ENCODE measurements at regions not wholly inside any gene's neighbourhood (a gene's known extent, or its start where the extent isn't known, plus 50 kb on each side); places are given as distances from the start of the nearest gene placed in this dataset.

- DNase-seq (ENCODE audit: low spot score) (no peak), FAIRE-seq (no peak)
Observed at GRCh38 chr1:232212253-232212652, 417.7 kb downstream of the SIPA1L2 start.

GRCh38 chr1:232211149-232211548, 418.8 kb downstream of the SIPA1L2 start:
- DNase-seq (ENCODE audit: low spot score) (no peak), FAIRE-seq (no peak)

GRCh38 chr1:232209357-232209756, 420.6 kb downstream of the SIPA1L2 start:
- no peak for FAIRE-seq

GRCh38 chr1:232207073-232207866, 422.7 kb downstream of the SIPA1L2 start:
- DNase-seq (ENCODE audit: low spot score) (no peak), FAIRE-seq (no peak)

More at GRCh38 chr1:232209357-232209756, 420.6 kb downstream of the SIPA1L2 start:
- DNase-seq (ENCODE audit: low spot score), result no peak

- DNase-seq (ENCODE audit: low spot score), result no peak
- no peak for FAIRE-seq
Observed at GRCh38 chr1:232204269-232204668, 425.7 kb downstream of the SIPA1L2 start.

- no peak for FAIRE-seq
Observed at GRCh38 chr1:232201024-232201423, 428.9 kb downstream of the SIPA1L2 start.

GRCh38 chr1:232196042-232196441, 433.9 kb downstream of the SIPA1L2 start:
- FAIRE-seq, result no peak
- DNase-seq (ENCODE audit: low spot score), result no peak

More at GRCh38 chr1:232201024-232201423, 428.9 kb downstream of the SIPA1L2 start:
- no peak for DNase-seq (ENCODE audit: low spot score)

GRCh38 chr1:232194424-232194823, 435.5 kb downstream of the SIPA1L2 start:
- DNase-seq (ENCODE audit: low spot score) (no peak), FAIRE-seq (no peak)

- FAIRE-seq, result no peak
- no peak for DNase-seq (ENCODE audit: low spot score)
Observed at GRCh38 chr1:232193451-232193783, 436.5 kb downstream of the SIPA1L2 start.

- DNase-seq (ENCODE audit: low spot score) (no peak), FAIRE-seq (no peak)
Observed at GRCh38 chr1:232192781-232193450, 437.0 kb downstream of the SIPA1L2 start.

GRCh38 chr1:232191560-232191959, 438.4 kb downstream of the SIPA1L2 start:
- no peak for FAIRE-seq
- DNase-seq (ENCODE audit: low spot score), result no peak

- DNase-seq (ENCODE audit: low spot score), result no peak
- FAIRE-seq, result no peak
Observed at GRCh38 chr1:232188318-232188717, 441.6 kb downstream of the SIPA1L2 start.

- DNase-seq (ENCODE audit: low spot score) (no peak), FAIRE-seq (no peak)
Observed at GRCh38 chr1:232186931-232187330, 443.0 kb downstream of the SIPA1L2 start.

GRCh38 chr1:232184561-232185530, 445.1 kb downstream of the SIPA1L2 start:
- no peak for DNase-seq (ENCODE audit: low spot score)
- FAIRE-seq, result no peak

GRCh38 chr1:232183802-232184201, 446.1 kb downstream of the SIPA1L2 start:
- no peak for FAIRE-seq
- DNase-seq (ENCODE audit: low spot score), result no peak

- DNase-seq (ENCODE audit: low spot score) (no peak), FAIRE-seq (no peak)
Observed at GRCh38 chr1:232183266-232183800, 446.6 kb downstream of the SIPA1L2 start.

GRCh38 chr1:232182236-232182635, 447.7 kb downstream of the SIPA1L2 start:
- FAIRE-seq (no peak), DNase-seq (ENCODE audit: low spot score) (no peak)

GRCh38 chr1:232180779-232181136, 449.2 kb downstream of the SIPA1L2 start:
- FAIRE-seq, result no peak

GRCh38 chr1:232179896-232180778, 449.8 kb downstream of the SIPA1L2 start:
- FAIRE-seq, result no peak
- no peak for DNase-seq (ENCODE audit: low spot score)

More at GRCh38 chr1:232180779-232181136, 449.2 kb downstream of the SIPA1L2 start:
- DNase-seq (ENCODE audit: low spot score), result no peak

- FAIRE-seq (no peak), DNase-seq (ENCODE audit: low spot score) (no peak)
Observed at GRCh38 chr1:232178191-232178590, 451.7 kb downstream of the SIPA1L2 start.

Data from RCC 7860 (cell line).